ENCODE measurements at regions not wholly inside any gene's neighbourhood (a gene's known extent, or its start where the extent isn't known, plus 50 kb on each side); places are given as distances from the start of the nearest gene placed in this dataset.

GRCh38 chr12:4159851-4160250, 113.7 kb upstream of the CCND2 start:
- DNase-seq (ENCODE audit: low spot score) = no peak
- no peaks in the 10 kb centered on the region for H3K27me3 ChIP-seq (replicated peaks; ENCODE audit: insufficient read depth)
- no peaks in the 10 kb centered on the region for H3K4me1 ChIP-seq (replicated peaks)
- H3K36me3 ChIP-seq = no peaks in the 10 kb centered on the region
- H3K4me3 ChIP-seq = no peak overlapping the region
- H3K9me3 ChIP-seq = no peaks in the 10 kb centered on the region
- H3K27ac ChIP-seq = no peak overlapping the region
- intact Hi-C loops (cut with DNase I) = loop anchor here (10.0 kb wide), 1 partner anchor 105 kb away; no protein-coding TSS in a partner anchor
- WGBS = 96% methylated on average over 2 of the region's 2 CpGs
- TF ChIP-seq POLR2AphosphoS5 (IDR thresholded peaks at IDR 0.05) (no peak), POLR2A (IDR thresholded peaks at IDR 0.05) (no peak)

GRCh38 chr12:4158306-4158705, 115.3 kb upstream of the CCND2 start:
- Histone ChIP-seq H3K4me3 (no peak overlapping the region), H3K9me3 (no peaks in the 10 kb centered on the region), H3K36me3 (no peaks in the 10 kb centered on the region), H3K4me1 (replicated peaks) (no peaks in the 10 kb centered on the region), H3K27ac (no peak overlapping the region), H3K27me3 (replicated peaks; ENCODE audit: insufficient read depth) (no peaks in the 10 kb centered on the region)
- 87% methylated on average over 2 of the region's 2 CpGs for WGBS
- TF ChIP-seq, protein P1, sequence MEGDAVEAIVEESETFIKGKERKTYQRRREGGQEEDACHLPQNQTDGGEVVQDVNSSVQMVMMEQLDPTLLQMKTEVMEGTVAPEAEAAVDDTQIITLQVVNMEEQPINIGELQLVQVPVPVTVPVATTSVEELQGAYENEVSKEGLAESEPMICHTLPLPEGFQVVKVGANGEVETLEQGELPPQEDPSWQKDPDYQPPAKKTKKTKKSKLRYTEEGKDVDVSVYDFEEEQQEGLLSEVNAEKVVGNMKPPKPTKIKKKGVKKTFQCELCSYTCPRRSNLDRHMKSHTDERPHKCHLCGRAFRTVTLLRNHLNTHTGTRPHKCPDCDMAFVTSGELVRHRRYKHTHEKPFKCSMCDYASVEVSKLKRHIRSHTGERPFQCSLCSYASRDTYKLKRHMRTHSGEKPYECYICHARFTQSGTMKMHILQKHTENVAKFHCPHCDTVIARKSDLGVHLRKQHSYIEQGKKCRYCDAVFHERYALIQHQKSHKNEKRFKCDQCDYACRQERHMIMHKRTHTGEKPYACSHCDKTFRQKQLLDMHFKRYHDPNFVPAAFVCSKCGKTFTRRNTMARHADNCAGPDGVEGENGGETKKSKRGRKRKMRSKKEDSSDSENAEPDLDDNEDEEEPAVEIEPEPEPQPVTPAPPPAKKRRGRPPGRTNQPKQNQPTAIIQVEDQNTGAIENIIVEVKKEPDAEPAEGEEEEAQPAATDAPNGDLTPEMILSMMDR (IDR thresholded peaks at IDR 0.05) = no peak
- TF ChIP-seq POLR2A (IDR thresholded peaks at IDR 0.05) (no peak), POLR2AphosphoS5 (IDR thresholded peaks at IDR 0.05) (no peak)
- DNase-seq (ENCODE audit: low spot score) = no peak
- intact Hi-C loops (cut with DNase I) = no loop called here

- TF ChIP-seq POLR2AphosphoS5 (IDR thresholded peaks at IDR 0.05) = no peak
- TF ChIP-seq POLR2A (IDR thresholded peaks at IDR 0.05) = no peak
- TF ChIP-seq, protein P1 (IDR thresholded peaks at IDR 0.05) = no peak
- Histone ChIP-seq H3K27me3 (replicated peaks; ENCODE audit: insufficient read depth) (no peaks in the 10 kb centered on the region), H3K4me3 (no peak overlapping the region), H3K36me3 (no peaks in the 10 kb centered on the region), H3K9me3 (no peaks in the 10 kb centered on the region), H3K27ac (no peak overlapping the region), H3K4me1 (replicated peaks) (no peaks in the 10 kb centered on the region)
- WGBS = 62% methylated on average over 3 of the region's 3 CpGs
- no peak for DNase-seq (ENCODE audit: low spot score)
- intact Hi-C loops (cut with DNase I) = no loop called here
Observed at GRCh38 chr12:4157122-4157521, 116.4 kb upstream of the CCND2 start.

GRCh38 chr12:4156317-4156716, 117.2 kb upstream of the CCND2 start:
- Histone ChIP-seq H3K27me3 (replicated peaks; ENCODE audit: insufficient read depth) (no peaks in the 10 kb centered on the region), H3K4me3 (no peak overlapping the region), H3K27ac (no peak overlapping the region), H3K9me3 (no peaks in the 10 kb centered on the region), H3K36me3 (no peaks in the 10 kb centered on the region), H3K4me1 (replicated peaks) (no peaks in the 10 kb centered on the region)
- DNase-seq (ENCODE audit: low spot score) = no peak
- TF ChIP-seq, protein P1 (IDR thresholded peaks at IDR 0.05) = no peak
- no peak for TF ChIP-seq POLR2AphosphoS5 (IDR thresholded peaks at IDR 0.05)
- TF ChIP-seq POLR2A (IDR thresholded peaks at IDR 0.05) = no peak
- WGBS = 91% methylated on average over 2 of the region's 2 CpGs
- intact Hi-C loops (cut with DNase I) = no loop called here

- WGBS = 95% methylated on average over 7 of the region's 7 CpGs
- Histone ChIP-seq H3K4me3 (no peak overlapping the region), H3K4me1 (replicated peaks) (no peaks in the 10 kb centered on the region), H3K27me3 (replicated peaks; ENCODE audit: insufficient read depth) (no peaks in the 10 kb centered on the region), H3K9me3 (no peaks in the 10 kb centered on the region), H3K27ac (no peak overlapping the region), H3K36me3 (no peaks in the 10 kb centered on the region)
- TF ChIP-seq POLR2A (IDR thresholded peaks at IDR 0.05) (no peak), POLR2AphosphoS5 (IDR thresholded peaks at IDR 0.05) (no peak)
- TF ChIP-seq, protein P1 (IDR thresholded peaks at IDR 0.05) = no peak
- DNase-seq (ENCODE audit: low spot score) = no peak
- intact Hi-C loops (cut with DNase I) = no loop called here
Observed at GRCh38 chr12:4154672-4155225, 118.8 kb upstream of the CCND2 start.
